ENCODE measurements at regions not wholly inside any gene's neighbourhood (a gene's known extent, or its start where the extent isn't known, plus 50 kb on each side); places are given as distances from the start of the nearest gene placed in this dataset.
"Not testable (repeated sequence)": the region's sequence is repeated elsewhere in the genome, so short reads cannot be mapped to it uniquely, and the experiment has no call there.

DNA sequence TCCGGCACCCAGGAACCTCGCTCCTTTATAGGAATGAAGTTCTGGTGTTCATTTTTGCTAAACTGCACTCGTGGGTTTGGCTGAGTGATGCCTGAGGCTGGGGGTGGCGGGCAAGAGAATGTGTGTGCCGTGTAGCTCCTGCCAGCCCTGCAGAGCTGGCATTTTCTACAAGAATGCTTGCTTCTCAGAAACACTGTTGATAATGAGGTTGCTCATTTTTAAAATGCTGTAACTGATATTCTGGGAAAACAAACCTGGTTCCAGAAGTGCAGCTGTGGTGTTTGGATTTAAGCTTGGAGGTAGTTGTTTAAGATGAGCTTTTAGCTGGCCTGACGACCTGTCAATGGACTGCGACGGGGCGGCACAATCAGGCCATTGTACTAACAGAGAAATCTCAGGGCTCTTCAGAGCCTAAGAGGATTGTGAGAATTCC lies 511.9 kb upstream of the TNP1 start:
- DNase-seq (ENCODE audit: low read depth in 3 of 3) = no peak

DNA sequence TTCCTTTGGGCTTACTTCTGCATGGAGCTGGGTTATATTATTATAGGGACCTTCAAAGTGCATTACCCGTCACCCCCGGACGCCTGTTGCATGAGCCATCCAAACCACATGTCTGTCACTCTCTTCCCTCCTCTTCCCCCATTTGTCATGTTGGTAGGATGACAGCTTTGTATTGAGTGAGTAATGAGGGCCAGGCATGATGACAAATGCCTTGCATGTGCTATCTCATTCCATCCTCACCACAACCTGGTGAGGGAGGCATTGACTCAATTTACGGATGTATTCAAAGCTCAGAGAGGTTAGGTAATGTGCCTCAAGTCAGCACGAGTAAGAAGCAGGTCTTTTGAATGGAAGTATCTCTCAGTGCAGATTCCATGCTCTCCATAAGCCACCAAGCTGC lies 510.5 kb upstream of the TNP1 start:
- DNase-seq (ENCODE audit: low read depth in 3 of 3) = no peak

DNA sequence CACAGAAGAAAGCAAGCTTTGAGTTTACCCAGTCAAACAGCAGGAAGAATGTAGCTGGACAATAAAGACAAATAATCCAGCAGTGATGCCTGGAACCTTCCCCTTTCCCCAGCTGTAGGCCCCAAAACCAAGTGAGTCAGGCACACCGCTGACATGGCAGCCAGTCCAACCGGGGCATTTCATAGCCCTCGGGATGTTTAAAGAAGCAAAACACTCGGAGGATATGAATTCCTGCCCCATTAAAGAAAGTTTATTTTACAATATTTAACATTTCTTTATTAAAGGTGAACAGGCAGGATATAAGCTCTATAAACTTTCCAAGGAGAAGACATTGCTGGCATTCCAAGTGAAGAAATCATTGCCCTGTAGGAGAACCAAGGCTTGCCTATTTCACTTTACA lies 507.6 kb upstream of the TNP1 start:
- no peak for DNase-seq (ENCODE audit: low read depth in 3 of 3)

DNA sequence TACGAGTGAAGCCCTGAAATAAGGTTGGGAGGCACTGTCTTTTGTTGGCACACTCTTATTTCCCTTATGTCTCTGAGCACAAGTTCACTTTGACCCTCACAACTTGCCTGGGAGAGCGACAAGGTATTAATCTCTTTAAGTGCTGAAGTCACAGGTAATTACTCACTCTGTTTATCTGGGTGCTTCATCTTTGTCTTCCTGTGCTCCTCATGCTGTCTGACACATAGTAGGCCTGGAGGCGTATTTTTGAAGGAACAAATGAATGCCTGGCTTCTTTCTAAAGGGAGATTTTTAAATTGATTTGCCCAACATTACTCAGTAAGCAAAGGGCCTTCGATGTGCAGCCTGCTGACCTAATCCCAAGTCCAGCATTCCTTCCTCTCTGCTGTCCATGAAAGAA lies 507.1 kb upstream of the TNP1 start:
- no peak for DNase-seq (ENCODE audit: low read depth in 3 of 3)

DNA sequence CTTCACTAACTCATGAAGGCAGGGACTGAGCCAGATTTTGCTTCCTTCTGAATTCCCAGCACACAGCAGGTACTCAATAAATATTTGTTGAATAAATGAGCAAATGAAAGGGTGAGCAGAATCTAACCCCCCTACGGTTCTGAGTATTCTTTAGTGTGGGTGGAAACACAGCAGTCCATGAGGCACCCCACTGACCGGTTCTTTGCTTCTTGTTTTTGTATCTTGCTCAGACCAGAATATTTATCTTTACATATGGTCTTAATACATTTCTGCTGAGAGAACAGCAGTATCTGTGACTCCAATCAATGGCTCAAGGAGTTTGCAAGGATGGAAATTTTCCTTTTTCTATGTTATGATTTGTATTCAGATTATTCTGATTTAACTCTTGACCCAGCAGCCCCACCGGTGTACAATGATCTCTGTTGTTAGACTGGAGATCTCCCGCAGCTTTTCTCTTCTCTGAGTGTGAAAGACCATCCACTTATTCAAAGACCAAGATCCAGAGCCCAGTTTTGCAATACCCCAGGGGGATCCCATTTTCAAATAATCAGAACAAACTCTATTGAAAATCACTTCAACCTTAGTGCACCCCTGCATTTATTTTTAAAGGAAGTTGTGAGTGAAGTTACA lies 506.5 kb upstream of the TNP1 start:
- DNase-seq (ENCODE audit: low read depth in 3 of 3) = no peak

DNA sequence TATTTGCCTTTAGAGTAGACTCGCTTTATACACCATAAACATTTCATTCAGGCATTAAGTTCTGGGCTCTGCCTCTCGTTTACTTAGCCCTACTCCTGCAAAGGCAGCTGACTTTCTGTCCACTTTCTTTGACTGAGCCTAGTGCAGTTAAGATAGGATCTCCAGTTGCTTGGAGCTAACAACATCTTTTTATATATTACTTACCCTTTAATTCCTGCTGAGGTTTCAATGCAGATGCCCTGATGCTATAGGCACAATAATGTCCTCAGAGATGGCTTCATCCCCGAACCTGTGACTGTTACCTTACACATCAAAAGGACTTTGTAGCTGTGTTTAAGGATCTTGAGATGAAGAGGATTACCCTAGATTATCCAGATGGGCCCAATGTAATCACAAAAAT lies 505.8 kb upstream of the TNP1 start:
- DNase-seq (ENCODE audit: low read depth in 3 of 3) = no peak

DNA sequence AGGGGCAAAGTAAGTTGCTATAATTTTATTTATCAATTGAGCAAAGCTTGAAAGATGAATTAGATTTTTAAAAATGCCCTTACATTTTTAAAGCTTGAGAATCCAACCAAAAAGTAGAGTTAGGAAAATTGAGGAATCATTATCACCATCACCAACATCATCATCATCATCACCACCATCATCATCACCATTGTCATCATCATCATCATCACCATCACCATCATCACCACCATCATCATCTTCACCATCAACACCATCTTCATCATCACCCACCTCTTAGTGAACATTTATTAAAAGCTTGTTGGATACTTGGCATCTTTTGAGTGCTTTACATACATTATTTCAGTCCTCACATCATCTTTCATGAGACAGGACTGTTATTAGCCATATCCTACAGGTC lies 504.4 kb upstream of the TNP1 start:
- DNase-seq (ENCODE audit: low read depth in 3 of 3) = no peak

DNA sequence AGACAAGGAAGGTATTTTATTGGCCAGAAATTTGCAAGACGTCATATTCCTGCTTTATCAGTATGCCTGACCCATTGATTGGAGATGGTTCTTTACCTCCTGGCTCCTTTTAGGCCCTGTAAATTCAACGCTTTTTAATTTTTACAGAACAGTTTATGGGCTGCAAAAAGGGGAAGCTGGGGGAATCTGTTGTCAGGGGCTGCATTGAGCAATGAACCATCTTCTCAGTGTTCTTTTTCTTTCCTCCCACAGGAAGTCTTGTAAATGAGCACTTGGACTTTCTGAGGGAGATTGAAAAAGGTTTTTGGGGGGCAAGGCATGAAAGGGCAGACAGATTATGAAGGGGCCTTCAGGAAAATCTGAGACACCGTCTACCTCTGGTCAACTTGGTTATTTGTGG lies 503.6 kb upstream of the TNP1 start:
- DNase-seq (ENCODE audit: low read depth in 3 of 3) = no peak

DNA sequence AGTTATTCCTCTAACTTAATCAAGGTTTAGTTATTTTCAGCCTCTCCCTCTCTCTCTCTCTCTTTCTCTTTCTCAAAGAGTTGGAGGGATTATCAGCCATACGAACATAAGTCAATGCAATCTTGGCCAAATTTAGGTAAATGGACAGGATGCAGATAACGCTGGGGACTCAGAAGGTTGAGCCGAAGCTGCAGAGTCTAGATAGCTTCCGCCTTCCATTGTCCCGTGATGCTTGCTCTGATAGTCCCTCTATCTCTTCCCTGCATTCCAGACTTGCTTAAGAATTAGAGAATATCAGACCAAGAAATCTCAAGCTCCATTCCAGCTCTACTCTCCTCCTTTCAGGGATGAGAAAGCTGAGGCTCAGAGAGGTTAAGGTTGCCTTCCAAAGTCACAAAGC lies 502.8 kb upstream of the TNP1 start:
- DNase-seq (ENCODE audit: low read depth in 3 of 3) = no peak

DNA sequence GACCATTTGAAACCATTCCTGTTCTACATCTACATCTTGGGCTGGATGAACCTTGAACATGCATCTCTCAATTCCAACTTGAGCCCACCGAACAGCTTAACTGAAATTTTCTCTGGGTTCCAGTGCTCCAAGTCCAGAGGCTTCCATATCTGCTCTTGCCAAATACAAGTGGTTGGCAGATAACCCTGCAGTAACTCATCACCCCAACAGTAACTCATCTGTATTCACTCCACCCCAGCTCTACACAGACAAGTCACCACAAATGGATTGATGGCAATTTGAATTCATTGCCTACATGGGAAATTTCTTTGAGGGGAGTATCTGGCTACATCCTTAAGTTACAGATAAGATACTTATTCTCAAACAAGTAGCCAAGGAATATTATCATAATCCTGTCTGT lies 502.4 kb upstream of the TNP1 start:
- no peak for DNase-seq (ENCODE audit: low read depth in 3 of 3)

DNA sequence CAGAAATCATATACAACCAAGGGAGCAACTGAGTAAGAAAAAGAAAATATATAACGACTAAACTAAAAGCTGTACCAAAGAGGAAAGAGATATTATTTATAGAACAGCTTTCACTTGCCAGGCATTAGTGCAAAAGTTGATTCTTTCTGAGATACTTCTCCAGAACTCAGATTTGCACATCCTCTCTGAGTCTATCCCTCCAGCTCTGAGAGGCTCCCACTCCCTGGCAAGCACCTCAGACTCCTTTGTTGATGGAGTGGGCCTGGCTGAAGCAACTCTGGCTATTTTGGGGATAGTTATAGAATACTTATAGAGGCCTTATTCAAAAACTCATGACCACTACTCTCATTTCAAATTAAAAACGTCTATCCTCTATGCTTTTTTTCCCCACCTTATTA lies 501.6 kb upstream of the TNP1 start:
- no peak for DNase-seq (ENCODE audit: low read depth in 3 of 3)

DNA sequence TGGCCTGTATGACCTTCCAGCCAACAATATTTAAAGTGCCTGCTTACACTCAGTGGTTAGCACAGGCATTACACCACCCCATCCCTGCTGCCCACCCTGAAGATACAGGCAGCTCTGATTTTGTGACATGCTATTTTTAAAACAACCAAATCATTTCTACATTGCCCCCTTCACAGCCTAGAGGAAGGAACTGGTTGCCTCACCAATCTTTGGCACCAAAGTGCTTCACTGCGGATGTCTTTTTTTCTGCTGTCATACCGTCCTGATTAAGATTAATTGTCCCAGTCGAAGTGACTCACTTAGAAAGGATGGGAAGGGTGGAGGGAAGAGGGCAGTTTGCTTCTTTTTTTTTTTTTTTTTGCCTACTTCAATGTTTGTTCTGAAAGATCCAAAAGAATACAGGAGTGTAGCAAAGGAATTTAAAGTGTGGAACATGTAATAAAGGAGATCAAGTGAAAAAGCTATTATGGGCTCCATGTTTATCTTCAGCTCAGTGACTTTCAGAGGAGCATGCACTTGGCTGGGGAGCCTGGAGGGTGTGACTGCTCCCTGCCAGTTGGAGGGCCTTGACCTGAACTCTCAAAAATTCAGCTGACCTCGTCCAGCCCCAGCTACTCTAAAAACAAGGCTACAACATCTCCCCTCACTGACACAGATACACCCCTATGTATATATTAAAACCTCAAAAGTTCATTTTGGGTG lies 501.1 kb upstream of the TNP1 start:
- DNase-seq (ENCODE audit: low read depth in 3 of 3) = no peak

DNA sequence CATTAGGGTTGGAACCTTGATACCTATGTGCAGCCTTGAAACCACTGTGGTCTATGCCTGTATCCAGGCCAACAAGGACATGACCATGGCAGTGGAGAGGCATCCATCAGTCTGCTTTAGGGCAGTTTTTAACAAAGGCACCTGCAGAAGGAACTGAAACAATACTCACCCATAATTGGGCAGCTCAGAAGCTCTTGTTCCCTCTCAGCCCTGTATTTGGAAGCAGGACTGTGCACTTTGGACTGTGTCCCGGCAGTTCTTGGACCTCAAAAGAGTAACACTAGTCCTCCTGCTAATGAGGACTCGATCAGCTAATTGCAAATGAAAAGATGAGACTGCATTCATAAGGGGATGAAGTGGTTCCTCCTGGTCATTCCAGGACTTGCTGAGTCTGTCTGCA lies 500.2 kb upstream of the TNP1 start:
- DNase-seq (ENCODE audit: low read depth in 3 of 3) = no peak

DNA sequence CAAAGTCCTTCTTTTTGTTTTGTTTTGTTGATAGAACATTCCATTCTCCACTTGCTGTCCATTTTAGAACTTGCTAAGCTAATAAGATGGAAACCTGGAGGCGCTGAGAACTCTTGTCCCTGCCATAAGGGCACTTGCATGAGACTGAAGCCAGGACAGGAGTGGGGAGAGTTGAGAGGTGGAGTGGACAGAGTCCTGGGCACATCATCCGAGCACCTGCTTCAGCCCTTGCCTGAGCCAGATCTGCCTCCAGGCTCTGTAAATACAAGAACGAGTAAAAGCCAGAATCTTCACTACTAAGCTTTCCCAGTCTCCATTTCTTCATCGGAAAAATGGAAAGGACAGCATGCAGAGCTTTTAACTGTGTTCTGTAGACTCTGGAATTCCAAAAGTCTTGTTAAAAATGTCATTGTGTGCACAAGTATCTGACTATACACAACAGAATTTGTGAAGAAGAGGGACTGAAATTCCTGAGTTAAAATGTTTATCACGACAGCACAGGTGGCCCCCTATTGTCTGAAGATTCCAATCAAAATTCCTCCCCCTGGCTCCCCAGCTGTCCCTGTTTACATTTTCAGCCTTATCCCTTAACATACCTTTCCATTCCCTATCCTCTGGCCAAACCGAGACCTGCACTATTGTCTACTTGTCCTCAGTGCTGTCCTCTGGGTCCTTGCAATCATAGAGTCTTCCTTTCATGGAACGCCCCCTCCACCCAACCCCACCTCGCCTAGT lies 498.2 kb upstream of the TNP1 start:
- DNase-seq (ENCODE audit: low read depth in 3 of 3) = no peak

DNA sequence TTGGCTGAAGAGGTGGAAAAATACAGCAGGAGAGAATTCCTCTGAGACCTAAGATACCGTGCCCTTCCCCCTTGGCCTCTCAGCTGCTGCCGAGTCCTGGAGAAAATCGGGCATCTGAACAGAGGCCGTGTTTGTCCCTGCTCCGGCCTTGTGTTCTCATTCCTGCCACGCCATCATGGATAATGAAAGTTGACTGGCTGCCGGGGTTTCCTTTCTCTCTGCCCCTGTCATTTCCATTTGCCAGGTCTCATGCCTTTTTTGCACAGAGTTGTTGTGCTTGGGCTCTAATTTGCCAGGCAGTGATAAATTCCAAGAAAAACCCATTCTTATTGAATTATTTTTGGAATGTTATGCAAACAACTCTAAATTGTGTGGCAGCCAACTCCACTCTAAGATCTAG lies 496.9 kb upstream of the TNP1 start:
- DNase-seq (ENCODE audit: low read depth in 3 of 3) = no peak

DNA sequence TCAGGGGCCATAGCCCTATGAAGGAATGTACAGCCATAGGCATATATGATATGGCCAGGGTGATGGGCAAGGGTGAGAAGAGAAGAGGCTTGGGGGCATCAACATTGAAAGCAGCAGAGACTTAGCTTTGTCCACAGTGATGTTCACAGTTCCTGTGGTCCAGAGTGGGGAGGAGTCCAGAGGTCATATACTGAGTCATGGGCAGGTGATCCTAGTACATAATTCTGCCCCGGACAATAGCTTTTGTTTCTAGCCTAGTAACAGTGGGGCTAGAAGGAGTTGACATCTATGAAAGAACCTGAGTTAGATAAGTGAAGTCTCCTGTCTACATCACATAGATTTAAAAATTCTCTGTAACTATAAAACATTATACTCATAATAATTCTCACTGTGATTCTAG lies 496.3 kb upstream of the TNP1 start:
- DNase-seq (ENCODE audit: low read depth in 3 of 3) = no peak

DNA sequence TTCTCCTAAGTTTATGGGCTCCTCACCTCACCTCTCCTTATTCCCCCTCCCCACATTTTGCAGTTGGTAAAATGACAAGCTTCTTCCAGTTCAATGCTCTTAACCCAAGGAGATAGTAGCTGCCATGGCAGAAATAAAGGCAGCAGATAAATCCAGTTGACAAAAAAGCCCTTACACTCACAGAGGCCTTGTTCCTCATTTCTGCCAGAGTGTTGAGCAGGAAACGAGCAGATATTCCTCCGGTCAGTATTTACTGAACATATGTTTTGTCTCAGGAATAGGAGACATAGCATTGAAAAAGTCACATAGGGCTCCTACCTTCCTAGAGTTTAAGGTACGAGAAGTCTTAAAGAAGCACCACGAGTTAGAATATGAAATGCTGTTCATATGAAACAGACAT lies 493.7 kb upstream of the TNP1 start:
- DNase-seq (ENCODE audit: low read depth in 3 of 3) = no peak

DNA sequence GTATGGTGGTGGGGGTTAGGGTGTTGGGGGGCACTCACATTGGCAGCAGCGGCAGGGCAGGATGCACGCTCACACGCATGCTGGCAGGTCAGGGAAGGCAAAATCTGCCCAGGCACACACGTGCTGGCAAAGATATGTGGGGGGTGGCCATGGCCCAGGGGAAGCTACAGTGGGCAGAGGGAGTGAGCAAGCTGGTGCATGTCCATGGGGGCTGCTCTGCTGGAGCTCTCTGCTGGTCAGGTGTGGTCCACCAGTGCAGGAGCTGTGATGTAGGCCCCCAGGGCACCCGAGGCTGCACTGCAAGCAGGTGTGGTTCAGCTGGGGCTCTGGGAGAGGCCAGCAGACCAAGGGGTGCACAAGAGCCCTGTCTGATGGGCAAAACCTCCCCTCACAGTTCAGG lies 491.5 kb upstream of the TNP1 start:
- DNase-seq (ENCODE audit: low read depth in 3 of 3) = no peak

DNA sequence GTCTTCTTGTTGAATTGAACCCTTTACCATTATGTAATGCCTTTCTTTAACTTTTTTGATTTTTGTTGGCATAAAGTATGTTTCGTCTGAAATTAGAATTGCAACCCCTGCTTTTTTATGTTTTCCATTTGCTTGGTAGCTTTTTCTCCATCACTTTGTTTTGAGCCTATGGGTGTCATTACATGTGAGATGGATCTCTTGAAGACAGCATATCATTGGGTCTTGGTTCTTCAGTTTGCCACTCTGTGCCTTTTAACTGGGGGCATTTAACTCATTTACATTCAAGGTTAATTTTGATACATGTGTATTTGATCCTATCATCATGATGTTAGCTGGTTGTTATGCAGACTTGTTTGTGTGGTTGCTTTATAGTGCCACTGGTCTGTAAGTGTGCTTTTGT lies 489.4 kb upstream of the TNP1 start:
- DNase-seq (ENCODE audit: low read depth in 3 of 3) = no peak

DNA sequence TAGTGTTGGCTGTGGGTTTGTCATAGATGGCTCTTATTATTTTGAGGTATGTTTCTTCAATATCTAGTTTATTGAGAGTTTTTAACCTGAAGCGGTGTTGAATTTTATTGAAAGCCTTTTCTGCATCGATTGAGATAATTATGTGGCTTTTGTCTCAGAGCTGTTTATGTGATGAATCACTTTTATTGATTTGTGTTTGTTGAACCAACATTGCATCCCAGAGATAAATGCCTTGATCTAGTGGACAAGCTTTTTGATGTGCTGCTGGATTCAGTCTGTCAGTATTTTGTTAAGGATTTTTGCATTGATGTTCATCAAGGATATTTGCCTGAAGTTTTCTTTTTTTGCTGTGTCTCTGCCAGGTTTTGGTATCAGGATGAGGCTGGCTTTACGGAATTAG lies 487.8 kb upstream of the TNP1 start:
- not testable (repeated sequence) for DNase-seq (ENCODE audit: low read depth in 3 of 3)

DNA sequence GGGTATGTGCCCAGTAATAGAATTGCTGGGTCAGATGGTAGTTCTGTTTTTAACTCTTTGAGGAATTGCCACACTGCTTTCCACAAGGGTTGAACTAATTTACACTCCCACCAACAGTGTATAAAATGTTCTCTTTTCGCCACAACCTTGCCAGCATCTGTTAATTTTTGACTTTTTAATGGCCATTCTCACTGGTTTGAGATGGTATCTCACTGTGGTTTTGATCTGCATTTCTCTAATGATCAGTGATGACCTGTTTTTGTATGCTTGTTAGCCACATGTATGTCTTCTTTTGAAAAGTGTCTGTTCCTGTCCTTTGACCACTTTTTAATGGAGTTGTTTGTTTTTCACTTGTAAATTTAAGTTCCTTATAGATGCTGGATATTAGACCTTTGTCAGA lies 486.2 kb upstream of the TNP1 start:
- DNase-seq (ENCODE audit: low read depth in 3 of 3) = not testable (repeated sequence)

DNA sequence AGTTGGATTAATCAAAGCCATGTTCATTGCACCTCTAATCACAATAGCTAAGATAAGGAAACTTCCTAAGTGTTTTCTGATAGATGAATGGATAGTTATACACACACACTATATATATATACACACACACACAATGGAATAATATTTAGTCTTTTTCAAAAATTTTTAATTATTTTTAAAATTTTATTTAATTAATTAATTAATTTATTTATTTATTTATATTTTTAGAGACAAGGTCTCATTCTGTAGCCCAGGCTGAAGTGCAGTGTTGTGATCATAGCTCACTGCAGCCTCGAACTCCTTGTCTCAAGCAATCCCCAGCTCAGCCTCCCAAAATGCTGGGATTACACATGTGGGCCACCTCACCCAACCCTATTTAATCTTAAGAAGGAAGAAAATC lies 481.0 kb upstream of the TNP1 start:
- DNase-seq (ENCODE audit: low read depth in 3 of 3) = no peak

DNA sequence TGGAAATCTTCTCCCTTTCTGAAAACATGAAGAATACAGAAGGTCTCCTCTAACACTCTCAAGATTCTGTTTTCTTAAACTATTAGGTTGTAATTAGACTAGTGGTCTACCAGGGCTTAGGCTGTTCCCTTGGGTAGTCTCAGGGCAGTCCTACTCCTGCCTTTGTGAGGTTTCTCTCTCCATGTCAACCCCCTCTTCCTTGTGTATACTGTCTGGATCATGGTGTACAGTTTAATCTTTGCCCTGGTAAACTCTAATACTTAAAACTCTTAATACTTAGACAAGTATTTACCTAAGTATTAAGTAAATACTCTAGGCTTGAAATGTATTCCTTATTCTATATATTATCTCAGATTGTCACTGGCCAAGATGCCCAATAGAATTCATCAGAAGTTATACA lies 480.3 kb upstream of the TNP1 start:
- no peak for DNase-seq (ENCODE audit: low read depth in 3 of 3)
